ENCODE measurements at regions not wholly inside any gene's neighbourhood (a gene's known extent, or its start where the extent isn't known, plus 50 kb on each side); places are given as distances from the start of the nearest gene placed in this dataset.

GRCh38 chr2:66890166-66890742, 455.3 kb downstream of the MEIS1 start:
- no peaks in the 10 kb centered on the region for H3K9me3 Mint-ChIP-seq
- H3K36me3 Mint-ChIP-seq (ENCODE audit: insufficient read depth in 1 of 3, low read depth in 3 of 3), result no peaks in the 10 kb centered on the region
- H2BK5ac ChIP-seq (ENCODE audit: insufficient read length, low read length), result no peak overlapping the region
- H2BK20ac ChIP-seq (ENCODE audit: low read depth, low read length, poor library complexity, severe bottlenecking), result no peak overlapping the region
- no peaks in the 10 kb centered on the region for H3K9me3 ChIP-seq (ENCODE audit: control insufficient read depth, low read depth, low read length)
- no peak for DNase-seq
- no peak overlapping the region for H3K4me3 Mint-ChIP-seq
- no peak overlapping the region for H3K27ac ChIP-seq (ENCODE audit: insufficient read length, low read depth, low read length)
- no peak overlapping the region for H2AK5ac ChIP-seq (ENCODE audit: insufficient read length, low read length)
- no peak overlapping the region for H3K14ac ChIP-seq (ENCODE audit: insufficient read depth, low read length)
- H2BK15ac ChIP-seq (ENCODE audit: low read depth, low read length), result no peak overlapping the region
- no peak overlapping the region for H2BK12ac ChIP-seq (ENCODE audit: insufficient read length, low read depth, low read length)
- TF ChIP-seq CTCF (conservative IDR thresholded peaks at IDR 0.05), result no peak
- H3K4me2 ChIP-seq (ENCODE audit: insufficient read depth, insufficient read length, low read length), result no peak overlapping the region
- H3T11ph ChIP-seq (ENCODE audit: low read length), result no peak overlapping the region
- no peak overlapping the region for H3K56ac ChIP-seq (ENCODE audit: insufficient read length, low read depth, low read length)
- H3K18ac ChIP-seq (ENCODE audit: insufficient read length, low read depth, low read length), result no peak overlapping the region
- no peaks in the 10 kb centered on the region for H4K20me1 ChIP-seq (ENCODE audit: control insufficient read depth, insufficient read depth, insufficient read length)
- no peaks in the 10 kb centered on the region for H3K23me2 ChIP-seq (ENCODE audit: insufficient read length, low read depth, low read length, poor library complexity, severe bottlenecking)
- no peaks in the 10 kb centered on the region for H3K27me3 Mint-ChIP-seq (ENCODE audit: low read depth)
- H3K23ac ChIP-seq (ENCODE audit: insufficient read length, low read depth, low read length), result no peak overlapping the region
- no peak overlapping the region for H4K91ac ChIP-seq (ENCODE audit: insufficient read length, low read depth, low read length)
- H4K5ac ChIP-seq (ENCODE audit: insufficient read length, low read depth, low read length), result no peak overlapping the region
- H3K79me1 ChIP-seq (ENCODE audit: insufficient read depth, low read depth, low read length, poor library complexity, severe bottlenecking), result no peaks in the 10 kb centered on the region
- H3K79me2 ChIP-seq (ENCODE audit: insufficient read depth, low read length), result no peaks in the 10 kb centered on the region
- no peak overlapping the region for H3K27ac Mint-ChIP-seq
- H3K9ac ChIP-seq (ENCODE audit: extremely low read depth, insufficient read length, low read length), result no peak overlapping the region
- H3K27me3 ChIP-seq (ENCODE audit: insufficient read depth, low read length), result no peaks in the 10 kb centered on the region
- no peak overlapping the region for H2BK120ac ChIP-seq (ENCODE audit: low read depth, low read length, poor library complexity, severe bottlenecking)
- H3K4ac ChIP-seq (ENCODE audit: low read depth, low read length), result no peak overlapping the region
- no peak overlapping the region for H2AFZ ChIP-seq (ENCODE audit: low read length)
- H4K8ac ChIP-seq (replicated peaks; ENCODE audit: insufficient read length, low read depth, low read length), result no peak overlapping the region
- H3K4me1 ChIP-seq (ENCODE audit: insufficient read depth, low read length), result no peaks in the 10 kb centered on the region; the same call in 1 of the 2 replicates
- no peaks in the 10 kb centered on the region for H3K4me1 Mint-ChIP-seq

Measured in H9 (cell line).